NCI-H2196 treated with DMSO at 0.1 percent for 48 hours (cell line): ENCODE measurements at regions not wholly inside any gene's neighbourhood (a gene's known extent, or its start where the extent isn't known, plus 50 kb on each side); places are given as distances from the start of the nearest gene placed in this dataset.

ENCODE experiments used
- DNase-seq: peaks from one replicate; lab custom pipeline; 2025; ENCODE audit not compliant: unreplicated experiment; lab: John Stamatoyannopoulos, UW

DNA sequence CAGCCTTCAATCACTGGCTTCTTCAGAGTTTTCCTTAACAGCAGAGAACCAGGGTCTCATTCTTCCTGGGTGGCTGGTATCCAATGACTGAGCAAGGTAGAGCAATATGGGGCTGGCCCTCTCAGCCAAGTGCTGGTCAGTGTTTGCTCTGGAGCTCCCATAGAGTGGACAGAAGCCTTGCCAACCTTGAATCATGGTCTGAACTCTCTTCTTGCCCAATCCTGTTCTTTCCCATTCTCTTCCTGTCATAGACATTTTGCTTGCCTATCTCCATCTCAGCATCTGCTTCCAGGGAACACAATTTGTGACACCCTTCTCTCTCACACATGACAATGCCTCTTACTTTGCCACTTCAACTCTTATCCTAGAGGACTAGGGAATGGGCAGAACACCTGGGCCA, 245.6 kb upstream of the PEX5L start:
- no peak for DNase-seq

DNA sequence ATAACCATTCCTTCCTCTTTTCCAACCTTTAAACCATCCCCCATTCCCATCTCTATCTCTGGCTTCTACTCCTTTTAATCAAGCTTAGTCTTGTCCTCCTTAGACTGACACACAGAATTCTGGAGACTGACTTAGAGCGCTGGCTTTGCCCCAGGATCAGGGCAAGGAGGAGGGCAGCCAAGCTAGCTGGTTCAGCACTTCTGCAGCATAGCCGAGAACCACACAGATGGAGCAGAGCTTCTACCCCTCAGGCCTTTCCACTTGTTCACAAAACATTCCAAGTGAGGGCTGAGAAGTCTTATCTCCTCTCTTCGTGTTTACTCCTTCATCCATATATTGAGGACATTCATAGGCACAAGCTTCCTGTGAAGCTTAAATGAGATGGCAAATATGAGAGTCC, 246.5 kb upstream of the PEX5L start:
- DNase-seq: no peak

DNA sequence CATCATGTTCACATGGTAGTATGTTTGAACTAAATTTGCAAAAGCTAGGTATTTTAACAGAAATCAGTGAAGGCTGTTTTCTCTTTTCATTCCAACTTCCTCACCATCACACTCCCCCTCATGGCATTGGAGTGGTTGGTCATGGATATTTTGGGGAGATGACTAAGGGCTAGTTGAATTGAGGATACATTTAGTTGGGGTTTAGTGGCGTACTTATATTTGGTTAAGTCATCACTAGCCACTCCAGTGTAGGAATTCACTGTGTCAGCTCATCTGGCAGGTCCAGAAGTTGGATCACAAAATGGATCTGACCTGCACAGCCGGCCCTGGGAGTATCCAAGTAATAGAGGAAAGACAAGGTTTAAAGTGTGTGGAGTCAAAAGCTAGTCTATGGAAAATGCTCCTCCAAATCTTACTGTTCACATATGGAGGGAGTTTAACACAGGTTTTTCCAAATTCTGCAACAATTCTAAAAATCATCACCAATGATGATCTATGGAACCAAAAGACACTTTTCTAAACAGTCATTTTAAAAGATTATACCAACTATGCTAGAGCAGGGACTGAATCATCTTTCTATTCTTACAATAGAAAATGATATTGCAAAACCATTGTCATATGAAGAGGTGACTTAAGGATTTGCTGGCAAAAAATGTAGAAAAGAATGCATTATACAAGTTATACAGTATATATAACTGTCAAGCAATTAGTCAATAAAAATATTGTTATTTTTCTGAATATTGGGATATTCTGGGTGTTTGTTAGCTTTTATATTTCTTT, 247.8 kb upstream of the PEX5L start:
- DNase-seq: no peak

GRCh38 chr3:180287703-180288102, 251.0 kb upstream of the PEX5L start:
- DNase-seq: no peak

GRCh38 chr3:180288816-180289215, 252.1 kb upstream of the PEX5L start:
- DNase-seq: no peak

- DNase-seq: no peak
Measured at GRCh38 chr3:180290300-180290699, 253.6 kb upstream of the PEX5L start.

- DNase-seq: no peak
Measured at GRCh38 chr3:180294282-180295027, 257.7 kb upstream of the PEX5L start.

- DNase-seq: no peak
Measured at GRCh38 chr3:180295811-180296210, 259.1 kb upstream of the PEX5L start.

- no peak for DNase-seq
Measured at GRCh38 chr3:180296971-180297370, 260.2 kb upstream of the PEX5L start.

- no peak for DNase-seq
Measured at GRCh38 chr3:180306155-180306554, 269.4 kb upstream of the PEX5L start.

DNA sequence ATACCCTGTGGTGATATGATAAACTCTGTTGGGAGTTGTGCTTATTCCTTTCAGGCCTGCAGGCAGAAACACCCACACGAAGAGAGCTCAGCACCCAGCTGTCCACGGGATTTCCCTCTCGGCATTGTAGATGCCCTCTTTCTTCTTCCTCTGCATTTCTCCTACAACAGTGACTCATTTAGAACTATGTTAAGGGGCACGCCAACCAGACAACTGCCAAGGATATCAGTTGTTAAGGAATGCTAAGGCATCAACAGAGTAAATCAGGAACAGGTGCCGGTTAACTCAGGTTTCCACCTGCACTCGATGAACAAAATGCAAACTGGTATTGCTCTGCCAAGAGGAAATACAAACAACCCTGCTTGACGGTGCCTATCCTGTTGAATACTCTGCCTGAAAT, 270.0 kb upstream of the PEX5L start:
- DNase-seq: peak; percentile 32

- no peak for DNase-seq
Measured at GRCh38 chr3:180311242-180311641, 274.5 kb upstream of the PEX5L start.

DNA sequence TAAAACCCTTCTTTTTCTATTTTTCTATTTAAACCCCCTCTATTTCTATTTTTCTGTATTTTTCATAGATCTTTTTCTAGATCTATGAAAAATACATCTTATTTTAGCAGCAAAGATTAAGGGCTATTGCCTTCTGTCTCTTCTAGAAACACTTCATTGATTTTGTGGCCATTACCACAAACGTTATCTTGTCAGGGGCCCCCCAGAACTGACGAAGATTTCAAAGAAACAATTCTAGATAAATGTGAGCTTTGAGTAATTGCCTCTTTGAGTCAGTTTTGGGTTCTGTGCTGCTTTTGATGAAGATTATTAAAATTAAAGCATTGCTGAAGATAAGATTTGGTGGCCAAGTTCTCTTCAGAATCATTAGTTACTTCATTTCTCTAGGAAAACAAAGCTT, 279.6 kb upstream of the PEX5L start:
- no peak for DNase-seq

GRCh38 chr3:180319461-180319860, 282.5 kb upstream of the TTC14 start:
- no peak for DNase-seq

DNA sequence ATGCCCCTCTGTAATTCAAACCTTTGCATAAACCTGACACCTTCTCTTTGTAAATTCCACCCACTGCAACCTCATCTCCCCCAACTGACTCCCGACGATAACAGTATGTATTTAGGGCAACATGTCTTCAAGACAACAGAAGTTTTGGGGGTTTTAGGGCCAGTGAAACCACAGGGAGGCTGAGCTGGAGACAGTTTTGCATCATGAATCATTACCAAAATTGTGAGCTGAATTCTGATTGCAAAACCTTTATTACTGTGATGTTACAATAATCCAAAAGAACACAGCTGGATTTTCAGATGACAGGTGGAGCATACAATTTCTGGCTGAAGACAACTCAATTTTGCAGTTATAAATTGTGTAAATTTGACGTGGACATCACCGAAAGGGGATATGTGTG, 281.3 kb upstream of the TTC14 start:
- DNase-seq: no peak

- no peak for DNase-seq
Measured at GRCh38 chr3:180321534-180321933, 280.4 kb upstream of the TTC14 start.

DNA sequence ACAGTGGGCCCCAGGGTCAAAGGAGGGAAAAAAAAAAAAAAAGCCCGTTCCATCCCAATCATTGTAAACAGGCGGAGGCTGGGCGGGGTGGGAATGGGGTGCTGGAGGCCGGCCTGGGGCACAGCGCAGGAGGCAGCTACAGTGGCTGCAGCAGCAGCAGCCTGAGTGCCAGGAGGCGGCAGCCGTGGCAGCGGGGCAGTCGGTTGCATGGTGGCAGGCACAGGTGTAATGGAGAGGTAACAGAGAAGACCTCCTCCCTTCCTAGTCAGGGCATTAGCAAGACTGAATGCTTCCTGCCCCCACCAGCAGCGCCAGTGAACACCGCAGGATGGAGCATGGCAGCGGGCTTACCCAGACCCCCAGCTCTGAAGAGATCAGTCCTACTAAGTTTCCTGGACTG, 279.1 kb upstream of the TTC14 start:
- no peak for DNase-seq

DNA sequence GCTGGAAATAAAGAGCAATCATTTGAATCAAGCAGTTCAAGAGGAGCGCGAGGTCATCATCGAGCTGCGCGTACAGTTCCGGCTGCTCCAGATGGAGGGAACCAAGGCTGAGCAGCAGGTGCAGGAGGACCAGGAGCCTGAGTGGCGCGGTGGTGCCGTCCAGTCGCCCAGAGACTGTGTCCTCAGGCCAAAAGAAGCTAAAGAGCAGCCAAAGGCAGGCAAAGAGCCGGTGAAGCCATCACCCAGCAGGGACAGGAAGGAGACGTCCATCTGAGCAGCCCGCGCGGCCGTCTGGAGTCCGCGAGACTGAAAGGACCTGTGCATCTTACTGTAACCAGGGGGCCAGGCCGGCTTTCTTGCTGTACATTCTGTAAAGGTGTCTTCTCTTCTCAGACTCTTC, 277.2 kb upstream of the TTC14 start:
- DNase-seq: no peak

GRCh38 chr3:180325533-180325932, 276.4 kb upstream of the TTC14 start:
- no peak for DNase-seq

GRCh38 chr3:180325958-180326357, 276.0 kb upstream of the TTC14 start:
- DNase-seq: no peak

GRCh38 chr3:180329187-180329586, 272.8 kb upstream of the TTC14 start:
- DNase-seq: no peak

DNA sequence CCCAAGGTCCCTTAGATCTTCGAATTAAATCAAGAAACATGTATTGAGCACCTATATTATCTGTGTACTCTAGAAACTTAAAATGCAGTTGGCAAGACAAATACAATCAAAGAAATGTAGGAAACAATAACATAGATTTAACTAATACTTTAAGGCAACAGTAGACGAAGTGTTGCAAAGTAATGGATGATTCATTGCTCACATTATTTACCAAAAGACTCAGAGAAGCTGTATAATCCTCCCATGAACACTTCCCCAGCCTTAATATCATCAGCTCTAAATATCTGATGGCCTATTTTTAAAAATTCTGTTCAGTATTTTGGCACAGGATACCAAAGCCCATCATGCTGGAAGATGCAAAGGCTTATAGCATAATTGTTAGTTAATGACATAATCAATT, 272.1 kb upstream of the TTC14 start:
- DNase-seq: no peak

GRCh38 chr3:180330440-180330839, 271.5 kb upstream of the TTC14 start:
- DNase-seq: no peak
